Keratinocyte (primary cell): ENCODE measurements at regions not wholly inside any gene's neighbourhood (a gene's known extent, or its start where the extent isn't known, plus 50 kb on each side); places are given as distances from the start of the nearest gene placed in this dataset.

Source experiments
- DNase-seq: peaks from one replicate; pipeline ENCODE4 v3.0.0-alpha.2; 2011; ENCODE audit warnings: low read depth, missing footprints, low spot score
- FAIRE-seq: peaks from 2 replicates; lab custom pipeline; 2011; peaks lifted over from hg19 to GRCh38; lab: Jason Lieb, UNC
- H2AFZ ChIP-seq: 2 replicates; pipeline ENCODE4 v1.6.0; 2012; ENCODE audit warnings: low read length, control low read depth, inconsistent platforms; ENCODE audit not compliant: control insufficient read depth
- H3K27ac ChIP-seq: 2 replicates; pipeline ENCODE4 v1.5.1; 2011; ENCODE audit warnings: low read length; ENCODE audit not compliant: control insufficient read depth, insufficient read depth
- H3K27me3 ChIP-seq: 3 replicates; pipeline ENCODE4 v1.6.0; 2011; ENCODE audit warnings: low read length; ENCODE audit not compliant: control insufficient read depth, insufficient read depth; ENCODE audit errors: extremely low read depth
- H3K36me3 ChIP-seq, 2 experiments: 2 replicates in 1 of 2; 3 replicates in 1 of 2; pipeline ENCODE4 v1.5.1; 2011; ENCODE audit warnings: low read length in 2 of 2, mild to moderate bottlenecking in 1 of 2; ENCODE audit not compliant: control insufficient read depth in 2 of 2, insufficient read depth in 2 of 2; ENCODE audit errors: extremely low read depth in 1 of 2
- H3K4me1 ChIP-seq: 3 replicates; pipeline ENCODE4 v1.5.1; 2011; ENCODE audit warnings: low read length; ENCODE audit not compliant: control insufficient read depth, insufficient read depth; ENCODE audit errors: extremely low read depth
- H3K4me2 ChIP-seq: 3 replicates; pipeline ENCODE4 v1.6.0; 2011; ENCODE audit warnings: low read depth, low read length; ENCODE audit not compliant: control insufficient read depth, insufficient read depth; ENCODE audit errors: extremely low read depth
- H3K4me3 ChIP-seq, 3 experiments: fragments of 200-600 bp in 1 of 3; sonication (generic) in 1 of 3; 2 replicates in 2 of 3; 3 replicates in 1 of 3; pipeline ENCODE4 v1.5.1; 2011 to 2016; ENCODE audit warnings: low read length in 3 of 3, mild to moderate bottlenecking in 3 of 3, control low read depth in 2 of 3, inconsistent platforms in 1 of 3, low read depth in 1 of 3, mixed read lengths in 1 of 3, mixed run types in 1 of 3, moderate library complexity in 1 of 3; ENCODE audit not compliant: control insufficient read depth in 2 of 3, insufficient read depth in 2 of 3; ENCODE audit errors: extremely low read depth in 1 of 3
- H3K79me2 ChIP-seq: 2 replicates; pipeline ENCODE4 v1.6.0; 2012; ENCODE audit warnings: low read length; ENCODE audit not compliant: control insufficient read depth, insufficient read depth
- H3K9ac ChIP-seq: 3 replicates; pipeline ENCODE4 v1.6.0; 2011; ENCODE audit warnings: low read length; ENCODE audit not compliant: control insufficient read depth, insufficient read depth; ENCODE audit errors: extremely low read depth
- H3K9me1 ChIP-seq: 3 replicates; pipeline ENCODE4 v1.6.0; 2011; ENCODE audit warnings: low read length; ENCODE audit not compliant: control insufficient read depth, insufficient read depth; ENCODE audit errors: extremely low read depth
- H3K9me3 ChIP-seq: 2 replicates; pipeline ENCODE4 v1.5.1; 2012; ENCODE audit warnings: low read depth, low read length; ENCODE audit not compliant: control insufficient read depth
- H4K20me1 ChIP-seq: 3 replicates; pipeline ENCODE4 v1.6.0; 2011; ENCODE audit warnings: low read length; ENCODE audit not compliant: control insufficient read depth, insufficient read depth; ENCODE audit errors: extremely low read depth
- CTCF ChIP-seq, 3 experiments: IDR thresholded peaks in 1 of 3; conservative IDR thresholded peaks in 1 of 3; optimal IDR thresholded peaks in 1 of 3; 2 replicates in 2 of 3; 3 replicates in 1 of 3; pipeline versions ENCODE3 to v1.5.1; 2011; ENCODE audit warnings: low read length in 3 of 3, mild to moderate bottlenecking in 3 of 3, moderate library complexity in 2 of 3, control low read depth in 1 of 3, inconsistent platforms in 1 of 3; ENCODE audit not compliant: insufficient read depth in 2 of 3; ENCODE audit errors: extremely low read depth in 1 of 3
- EZH2 ChIP-seq: IDR thresholded peaks from one replicate; pipeline ENCODE4 v1.6.1; 2012; ENCODE audit warnings: inconsistent platforms, mild to moderate bottlenecking, low read length, moderate library complexity
- dilution Hi-C: fragments of 300-500 bp; cut with MboI; formaldehyde crosslinking; loops from one replicate; pipeline ENCODE4 v1.7.0; 2020; ENCODE audit warnings: low sequenced_read_pairs; ENCODE audit not compliant: extremely low pct_ligation_motif_present

DNA sequence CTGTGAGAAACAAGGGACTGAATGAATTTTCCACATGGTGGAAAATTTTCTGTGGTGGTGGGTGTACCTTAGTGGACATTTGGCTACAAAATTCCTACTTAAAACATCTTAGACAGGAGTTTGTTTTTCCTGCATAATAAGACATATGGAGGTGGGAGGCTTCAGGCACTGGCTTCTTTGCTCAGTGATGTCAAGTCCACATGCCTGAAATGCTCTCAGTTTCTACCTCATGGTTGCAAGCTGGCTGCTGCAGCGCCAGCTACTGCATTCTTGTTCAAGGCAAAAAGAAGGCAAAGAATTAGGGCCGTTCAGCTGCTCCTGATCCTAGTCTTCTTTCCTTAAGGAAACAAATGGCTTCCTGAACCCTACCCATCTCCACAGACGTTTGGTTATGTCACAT is 99.9 kb upstream of the FAM204A start:
- Histone ChIP-seq H3K9me1 (no peaks in the 10 kb centered on the region), H3K27ac (no peak overlapping the region), H3K4me1 (no peaks in the 10 kb centered on the region), H3K4me2 (no peak overlapping the region), H3K4me3 (no peak overlapping the region), H4K20me1 (no peaks in the 10 kb centered on the region), H3K27me3 (no peaks in the 10 kb centered on the region), H3K9ac (no peak overlapping the region), H2AFZ (no peak overlapping the region), H3K79me2 (no peaks in the 10 kb centered on the region), H3K9me3 (no peaks in the 10 kb centered on the region), H3K36me3 (no peaks in the 10 kb centered on the region)
- FAIRE-seq (no peak), DNase-seq (no peak)
- TF ChIP-seq CTCF (optimal IDR thresholded peaks at IDR 0.05 in 1 of 3, IDR thresholded peaks at IDR 0.05 in 1 of 3, conservative IDR thresholded peaks at IDR 0.05 in 1 of 3; ENCODE audit: extremely low read depth in 1 of 3, insufficient read depth in 2 of 3, low read length in 3 of 3) (no peak), EZH2 (no peak)
- dilution Hi-C loops, result no loop called here

GRCh38 chr10:118439824-118440223 is 97.7 kb upstream of the FAM204A start:
- Histone ChIP-seq H3K9me1 (no peaks in the 10 kb centered on the region), H3K4me1 (no peaks in the 10 kb centered on the region), H3K79me2 (no peaks in the 10 kb centered on the region), H3K4me3 (no peak overlapping the region), H2AFZ (no peak overlapping the region), H3K27me3 (no peaks in the 10 kb centered on the region), H3K9me3 (no peaks in the 10 kb centered on the region), H3K4me2 (no peak overlapping the region), H3K36me3 (no peaks in the 10 kb centered on the region), H4K20me1 (no peaks in the 10 kb centered on the region), H3K9ac (no peak overlapping the region), H3K27ac (no peak overlapping the region)
- DNase-seq, result no peak
- dilution Hi-C loops, result no loop called here
- no peak for FAIRE-seq
- no peak for TF ChIP-seq CTCF (optimal IDR thresholded peaks at IDR 0.05 in 1 of 3, IDR thresholded peaks at IDR 0.05 in 1 of 3, conservative IDR thresholded peaks at IDR 0.05 in 1 of 3; ENCODE audit: extremely low read depth in 1 of 3, insufficient read depth in 2 of 3, low read length in 3 of 3)
- TF ChIP-seq EZH2, result no peak
